OCI-LY7 (cell line): ENCODE measurements at regions not wholly inside any gene's neighbourhood (a gene's known extent, or its start where the extent isn't known, plus 50 kb on each side); places are given as distances from the start of the nearest gene placed in this dataset.

Experiments used
- EZH2phosphoT487 ChIP-seq: fragments of 200-600 bp; sonication (generic); IDR thresholded peaks from 2 replicates; pipeline ENCODE4 v1.6.1; 2018; ENCODE audit warnings: low read depth, borderline replicate concordance, mild to moderate bottlenecking, mixed run types, antibody characterized with exemption, low read length, moderate library complexity, mixed read lengths
- TF ChIP-seq, protein P1 (sequence below): fragments of 200-600 bp; sonication (generic); conservative IDR thresholded peaks from 2 replicates; pipeline ENCODE4 v1.5.1; 2014; ENCODE audit warnings: mild to moderate bottlenecking, antibody characterized with exemption, low read length, moderate library complexity, mixed read lengths

DNA sequence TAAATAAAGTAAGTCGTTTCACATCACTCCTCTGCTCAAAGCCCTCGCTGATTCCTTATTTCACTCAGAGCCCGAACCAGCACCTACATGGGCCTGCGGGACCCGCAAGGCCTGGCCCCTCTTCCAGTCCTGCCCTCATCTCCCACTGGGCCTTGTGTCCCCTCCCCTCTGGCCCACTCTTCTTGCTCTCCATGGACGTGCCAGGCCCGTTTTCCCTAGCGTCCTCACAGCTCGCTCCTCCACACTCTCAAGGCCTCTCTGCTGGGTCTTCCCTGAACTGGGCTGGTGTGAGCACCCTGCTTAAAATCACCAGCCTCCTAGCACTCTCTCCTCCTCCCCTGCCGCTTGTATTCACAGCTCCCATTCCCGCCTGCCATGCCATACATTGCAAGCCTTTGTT is 237.9 kb downstream of the FOXD2 start:
- TF ChIP-seq, protein P1, sequence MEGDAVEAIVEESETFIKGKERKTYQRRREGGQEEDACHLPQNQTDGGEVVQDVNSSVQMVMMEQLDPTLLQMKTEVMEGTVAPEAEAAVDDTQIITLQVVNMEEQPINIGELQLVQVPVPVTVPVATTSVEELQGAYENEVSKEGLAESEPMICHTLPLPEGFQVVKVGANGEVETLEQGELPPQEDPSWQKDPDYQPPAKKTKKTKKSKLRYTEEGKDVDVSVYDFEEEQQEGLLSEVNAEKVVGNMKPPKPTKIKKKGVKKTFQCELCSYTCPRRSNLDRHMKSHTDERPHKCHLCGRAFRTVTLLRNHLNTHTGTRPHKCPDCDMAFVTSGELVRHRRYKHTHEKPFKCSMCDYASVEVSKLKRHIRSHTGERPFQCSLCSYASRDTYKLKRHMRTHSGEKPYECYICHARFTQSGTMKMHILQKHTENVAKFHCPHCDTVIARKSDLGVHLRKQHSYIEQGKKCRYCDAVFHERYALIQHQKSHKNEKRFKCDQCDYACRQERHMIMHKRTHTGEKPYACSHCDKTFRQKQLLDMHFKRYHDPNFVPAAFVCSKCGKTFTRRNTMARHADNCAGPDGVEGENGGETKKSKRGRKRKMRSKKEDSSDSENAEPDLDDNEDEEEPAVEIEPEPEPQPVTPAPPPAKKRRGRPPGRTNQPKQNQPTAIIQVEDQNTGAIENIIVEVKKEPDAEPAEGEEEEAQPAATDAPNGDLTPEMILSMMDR = no peak
- no peak for TF ChIP-seq EZH2phosphoT487
